ENCODE measurements at regions not wholly inside any gene's neighbourhood (a gene's known extent, or its start where the extent isn't known, plus 50 kb on each side); places are given as distances from the start of the nearest gene placed in this dataset.

GRCh38 chr4:138312536-138312911 lies 70.4 kb upstream of the SLC7A11 start:
- Histone ChIP-seq H4K20me1 (replicated peaks; ENCODE audit: control insufficient read depth, extremely low read depth, insufficient read depth, low read length) (no peaks in the 10 kb centered on the region), H3K4me2 (ENCODE audit: insufficient read depth, low read length) (no peak overlapping the region), H3K9ac (replicated peaks; ENCODE audit: extremely low read depth, insufficient read depth, low read length) (no peak overlapping the region), H3K9me1 (replicated peaks; ENCODE audit: control insufficient read depth, extremely low read depth, insufficient read depth, low read length) (no peaks in the 10 kb centered on the region), H3K36me3 (ENCODE audit: control insufficient read depth in 2 of 2, extremely low read depth in 1 of 2, insufficient read depth in 2 of 2, low read length in 2 of 2) (no peaks in the 10 kb centered on the region), H3K27me3 (ENCODE audit: control insufficient read depth in 2 of 2, insufficient read depth in 2 of 2, low read length in 2 of 2) (peaks cover 0 to 2% of the 10 kb centered on the region in 2 experiments), H3K4me1 (ENCODE audit: control insufficient read depth, extremely low read depth, insufficient read depth, low read length) (no peaks in the 10 kb centered on the region), H3K9me3 (replicated peaks; ENCODE audit: control insufficient read depth, insufficient read depth, low read length) (no peaks in the 10 kb centered on the region), H3K79me2 (ENCODE audit: control insufficient read depth, insufficient read depth, low read length) (no peaks in the 10 kb centered on the region), H2AFZ (ENCODE audit: low read depth, low read length) (no peak overlapping the region), H3K4me3 (replicated peaks in 1 of 3; ENCODE audit: insufficient read depth in 1 of 3, low read depth in 1 of 3, low read length in 3 of 3) (no peak overlapping the region), H3K27ac (ENCODE audit: insufficient read depth, low read depth, low read length) (no peak overlapping the region)
- CTCF ChIA-PET, result no interaction called here
- POLR2A ChIA-PET, result no interaction called here
- DNase-seq (ENCODE audit: low read depth, low spot score), result no peak
- no TSS peak for BruUV-seq (replicated peaks)
- intact Hi-C loops (cut with micrococcal nuclease) (no loop called here), dilution Hi-C loops (cut with MboI; ENCODE audit: extremely low pct_ligation_motif_present, low sequenced_read_pairs) (no loop called here)
- TF ChIP-seq POLR2A (IDR thresholded peaks at IDR 0.05; ENCODE audit: low read depth, low read length) (no peak), JUN (IDR thresholded peaks at IDR 0.05; ENCODE audit: borderline replicate concordance, insufficient read depth, insufficient read length, low read depth) (no peak), FOS (IDR thresholded peaks at IDR 0.05; ENCODE audit: borderline replicate concordance, insufficient read depth, low read length) (no peak), POLR2AphosphoS5 (IDR thresholded peaks at IDR 0.05; ENCODE audit: insufficient read depth, low read depth, low read length) (no peak), GATA2 (IDR thresholded peaks at IDR 0.05; ENCODE audit: insufficient read depth, insufficient read length, low read depth, low read length) (no peak), EZH2 (IDR thresholded peaks at IDR 0.05; ENCODE audit: borderline replicate concordance, low read depth, low read length, severe bottlenecking) (no peak), MAX (IDR thresholded peaks at IDR 0.05; ENCODE audit: insufficient read depth, insufficient read length) (no peak), MYC (IDR thresholded peaks at IDR 0.05; ENCODE audit: low read depth, low read length) (no peak)
- FAIRE-seq, result no peak

- FAIRE-seq, result no peak
- CTCF ChIA-PET, result no interaction called here
- H3K27ac ChIP-seq (ENCODE audit: insufficient read depth, low read depth, low read length), result no peak overlapping the region
- no TSS peak for BruUV-seq (replicated peaks)
- TF ChIP-seq EZH2 (IDR thresholded peaks at IDR 0.05; ENCODE audit: borderline replicate concordance, low read depth, low read length, severe bottlenecking) (no peak), MAX (IDR thresholded peaks at IDR 0.05; ENCODE audit: insufficient read depth, insufficient read length) (no peak), POLR2A (IDR thresholded peaks at IDR 0.05; ENCODE audit: low read depth, low read length) (no peak)
- no peak for DNase-seq (ENCODE audit: low read depth, low spot score)
- H3K4me1 ChIP-seq (ENCODE audit: control insufficient read depth, extremely low read depth, insufficient read depth, low read length), result no peaks in the 10 kb centered on the region
- H3K4me2 ChIP-seq (ENCODE audit: insufficient read depth, low read length), result no peak overlapping the region
- no peaks in the 10 kb centered on the region for H3K9me3 ChIP-seq (replicated peaks; ENCODE audit: control insufficient read depth, insufficient read depth, low read length)
- H3K4me3 ChIP-seq (replicated peaks in 1 of 3; ENCODE audit: insufficient read depth in 1 of 3, low read depth in 1 of 3, low read length in 3 of 3), result no peak overlapping the region
- POLR2A ChIA-PET, result no interaction called here
- H2AFZ ChIP-seq (ENCODE audit: low read depth, low read length), result no peak overlapping the region
- intact Hi-C loops (cut with micrococcal nuclease), result no loop called here
- H4K20me1 ChIP-seq (replicated peaks; ENCODE audit: control insufficient read depth, extremely low read depth, insufficient read depth, low read length), result no peaks in the 10 kb centered on the region
- H3K36me3 ChIP-seq (ENCODE audit: control insufficient read depth in 2 of 2, extremely low read depth in 1 of 2, insufficient read depth in 2 of 2, low read length in 2 of 2), result no peaks in the 10 kb centered on the region
- dilution Hi-C loops (cut with MboI; ENCODE audit: extremely low pct_ligation_motif_present, low sequenced_read_pairs), result no loop called here
- no peaks in the 10 kb centered on the region for H3K79me2 ChIP-seq (ENCODE audit: control insufficient read depth, insufficient read depth, low read length)
- peaks cover 0 to 2% of the 10 kb centered on the region in 2 experiments for H3K27me3 ChIP-seq (ENCODE audit: control insufficient read depth in 2 of 2, insufficient read depth in 2 of 2, low read length in 2 of 2)
- no peaks in the 10 kb centered on the region for H3K9me1 ChIP-seq (replicated peaks; ENCODE audit: control insufficient read depth, extremely low read depth, insufficient read depth, low read length)
- H3K9ac ChIP-seq (replicated peaks; ENCODE audit: extremely low read depth, insufficient read depth, low read length), result no peak overlapping the region
These were observed 69.8 kb upstream of the SLC7A11 start for GRCh38 chr4:138311771-138312535.
